ENCODE measurements at regions not wholly inside any gene's neighbourhood (a gene's known extent, or its start where the extent isn't known, plus 50 kb on each side); places are given as distances from the start of the nearest gene placed in this dataset.

DNA sequence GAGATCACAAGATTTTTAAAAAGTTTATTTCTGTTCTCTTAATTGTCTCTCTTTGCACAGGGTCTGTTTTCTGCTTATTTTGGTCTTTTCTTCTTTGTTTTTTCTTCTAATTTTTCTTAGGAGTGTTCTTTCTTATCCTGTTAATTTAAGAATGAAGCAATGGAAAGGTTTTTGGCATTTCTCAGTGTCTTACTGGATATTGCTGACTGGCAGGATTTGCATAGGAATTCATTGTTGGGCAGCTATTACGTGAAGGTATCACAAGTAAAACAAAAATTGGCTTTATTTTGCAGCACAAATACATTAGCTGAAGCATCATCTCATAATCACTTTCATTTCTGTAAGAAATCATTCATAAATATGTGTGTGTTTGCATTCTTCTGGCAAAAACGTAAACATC, 566.9 kb upstream of the CDH6 start:
- no peak for ATAC-seq
- no peak for TF ChIP-seq ZC3H10 (CRISPR knock-in tag; IDR thresholded peaks at IDR 0.05)
- no peak for TF ChIP-seq ZNF8 (CRISPR knock-in tag; IDR thresholded peaks at IDR 0.05)
- TF ChIP-seq ZFP30 (CRISPR knock-in tag; IDR thresholded peaks at IDR 0.05): no peak
- no peak for TF ChIP-seq RARB (CRISPR knock-in tag; IDR thresholded peaks at IDR 0.05)
- TF ChIP-seq, protein P1, sequence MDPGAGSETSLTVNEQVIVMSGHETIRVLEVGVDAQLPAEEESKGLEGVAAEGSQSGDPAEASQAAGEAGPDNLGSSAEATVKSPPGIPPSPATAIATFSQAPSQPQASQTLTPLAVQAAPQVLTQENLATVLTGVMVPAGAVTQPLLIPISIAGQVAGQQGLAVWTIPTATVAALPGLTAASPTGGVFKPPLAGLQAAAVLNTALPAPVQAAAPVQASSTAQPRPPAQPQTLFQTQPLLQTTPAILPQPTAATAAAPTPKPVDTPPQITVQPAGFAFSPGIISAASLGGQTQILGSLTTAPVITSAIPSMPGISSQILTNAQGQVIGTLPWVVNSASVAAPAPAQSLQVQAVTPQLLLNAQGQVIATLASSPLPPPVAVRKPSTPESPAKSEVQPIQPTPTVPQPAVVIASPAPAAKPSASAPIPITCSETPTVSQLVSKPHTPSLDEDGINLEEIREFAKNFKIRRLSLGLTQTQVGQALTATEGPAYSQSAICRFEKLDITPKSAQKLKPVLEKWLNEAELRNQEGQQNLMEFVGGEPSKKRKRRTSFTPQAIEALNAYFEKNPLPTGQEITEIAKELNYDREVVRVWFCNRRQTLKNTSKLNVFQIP (CRISPR knock-in tag; IDR thresholded peaks at IDR 0.05; ENCODE audit: borderline replicate concordance, low read depth): no peak
- no peak for TF ChIP-seq ESRRG (CRISPR knock-in tag; IDR thresholded peaks at IDR 0.05)
- TF ChIP-seq TOX (CRISPR knock-in tag; IDR thresholded peaks at IDR 0.05; ENCODE audit: borderline replicate concordance): no peak
- TF ChIP-seq OSR1 (CRISPR knock-in tag; IDR thresholded peaks at IDR 0.05): no peak
- no peak for TF ChIP-seq ISL1 (CRISPR knock-in tag; IDR thresholded peaks at IDR 0.05)
- TF ChIP-seq, protein P2, sequence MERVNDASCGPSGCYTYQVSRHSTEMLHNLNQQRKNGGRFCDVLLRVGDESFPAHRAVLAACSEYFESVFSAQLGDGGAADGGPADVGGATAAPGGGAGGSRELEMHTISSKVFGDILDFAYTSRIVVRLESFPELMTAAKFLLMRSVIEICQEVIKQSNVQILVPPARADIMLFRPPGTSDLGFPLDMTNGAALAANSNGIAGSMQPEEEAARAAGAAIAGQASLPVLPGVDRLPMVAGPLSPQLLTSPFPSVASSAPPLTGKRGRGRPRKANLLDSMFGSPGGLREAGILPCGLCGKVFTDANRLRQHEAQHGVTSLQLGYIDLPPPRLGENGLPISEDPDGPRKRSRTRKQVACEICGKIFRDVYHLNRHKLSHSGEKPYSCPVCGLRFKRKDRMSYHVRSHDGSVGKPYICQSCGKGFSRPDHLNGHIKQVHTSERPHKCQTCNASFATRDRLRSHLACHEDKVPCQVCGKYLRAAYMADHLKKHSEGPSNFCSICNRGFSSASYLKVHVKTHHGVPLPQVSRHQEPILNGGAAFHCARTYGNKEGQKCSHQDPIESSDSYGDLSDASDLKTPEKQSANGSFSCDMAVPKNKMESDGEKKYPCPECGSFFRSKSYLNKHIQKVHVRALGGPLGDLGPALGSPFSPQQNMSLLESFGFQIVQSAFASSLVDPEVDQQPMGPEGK (CRISPR knock-in tag; IDR thresholded peaks at IDR 0.05; ENCODE audit: borderline replicate concordance): no peak
- no peak for TF ChIP-seq SNAI2 (CRISPR knock-in tag; IDR thresholded peaks at IDR 0.05)
- no peak for TF ChIP-seq ZFP3 (CRISPR knock-in tag; IDR thresholded peaks at IDR 0.05)
- TF ChIP-seq ZNF565 (CRISPR knock-in tag; conservative IDR thresholded peaks at IDR 0.05; ENCODE audit: low read depth): no peak
- TF ChIP-seq, protein P3, sequence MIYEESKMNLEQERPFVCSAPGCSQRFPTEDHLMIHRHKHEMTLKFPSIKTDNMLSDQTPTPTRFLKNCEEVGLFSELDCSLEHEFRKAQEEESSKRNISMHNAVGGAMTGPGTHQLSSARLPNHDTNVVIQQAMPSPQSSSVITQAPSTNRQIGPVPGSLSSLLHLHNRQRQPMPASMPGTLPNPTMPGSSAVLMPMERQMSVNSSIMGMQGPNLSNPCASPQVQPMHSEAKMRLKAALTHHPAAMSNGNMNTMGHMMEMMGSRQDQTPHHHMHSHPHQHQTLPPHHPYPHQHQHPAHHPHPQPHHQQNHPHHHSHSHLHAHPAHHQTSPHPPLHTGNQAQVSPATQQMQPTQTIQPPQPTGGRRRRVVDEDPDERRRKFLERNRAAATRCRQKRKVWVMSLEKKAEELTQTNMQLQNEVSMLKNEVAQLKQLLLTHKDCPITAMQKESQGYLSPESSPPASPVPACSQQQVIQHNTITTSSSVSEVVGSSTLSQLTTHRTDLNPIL (CRISPR knock-in tag; IDR thresholded peaks at IDR 0.05; ENCODE audit: low read depth): no peak

DNA sequence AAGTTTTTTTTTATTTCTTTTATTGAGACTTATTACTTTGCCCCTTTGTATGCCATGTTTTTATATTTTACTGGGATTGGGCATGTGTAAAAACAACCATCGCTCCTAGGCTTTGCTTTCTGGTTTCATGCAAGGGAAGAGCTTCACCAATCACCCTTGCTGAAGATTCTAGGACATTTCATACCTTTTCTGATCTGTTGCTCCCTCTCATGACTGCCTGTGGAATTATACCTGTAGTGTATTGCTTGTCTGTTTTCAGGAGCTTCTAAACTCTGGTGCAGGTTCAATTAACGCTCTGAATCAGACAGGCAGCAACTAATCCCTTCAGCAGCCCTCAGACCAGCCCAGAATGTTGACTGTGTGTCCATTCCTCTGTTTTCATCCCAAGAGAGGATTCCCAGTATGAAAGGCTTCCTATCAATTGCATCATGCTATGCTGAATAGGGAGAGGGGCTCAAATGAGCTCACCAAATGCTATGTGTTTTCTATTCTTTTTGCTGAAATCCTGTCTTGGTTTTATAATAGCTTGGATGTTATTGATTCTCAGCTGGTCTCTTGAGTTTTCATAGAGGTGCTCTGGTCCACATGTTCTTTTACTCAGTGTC, 572.9 kb upstream of the CDH6 start:
- ATAC-seq: no peak
- TF ChIP-seq ARNTL (CRISPR knock-in tag; IDR thresholded peaks at IDR 0.05; ENCODE audit: borderline replicate concordance, low read depth): no peak
- no peak for TF ChIP-seq ZNF70 (CRISPR knock-in tag; IDR thresholded peaks at IDR 0.05)

DNA sequence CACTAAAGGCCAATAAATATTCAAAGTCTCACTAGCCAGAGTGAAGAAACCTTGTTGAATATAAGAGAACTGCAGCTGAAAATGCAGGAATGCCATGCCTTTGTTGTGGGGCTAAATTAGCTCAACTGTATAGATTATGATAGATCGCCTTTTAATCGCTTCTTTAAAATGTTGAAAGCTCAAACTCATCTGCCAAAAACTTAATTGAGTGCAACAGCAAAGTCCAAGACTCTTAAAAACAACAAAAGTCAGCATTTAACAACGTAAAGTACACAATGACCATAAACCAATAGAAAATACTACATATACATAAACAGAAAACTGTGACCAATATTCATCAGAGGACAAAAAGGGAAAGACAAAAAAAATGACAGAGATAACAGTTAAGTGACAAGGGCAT, 585.0 kb upstream of the CDH6 start:
- ATAC-seq: no peak
- TF ChIP-seq OSR1 (CRISPR knock-in tag; IDR thresholded peaks at IDR 0.05) (no peak), GLIS3 (CRISPR knock-in tag; IDR thresholded peaks at IDR 0.05) (no peak), RARB (CRISPR knock-in tag; IDR thresholded peaks at IDR 0.05) (no peak), ZNF8 (CRISPR knock-in tag; IDR thresholded peaks at IDR 0.05) (no peak), ZNF565 (CRISPR knock-in tag; conservative IDR thresholded peaks at IDR 0.05; ENCODE audit: low read depth) (no peak), BACH2 (CRISPR knock-in tag; IDR thresholded peaks at IDR 0.05; ENCODE audit: borderline replicate concordance) (no peak), ZFP30 (CRISPR knock-in tag; IDR thresholded peaks at IDR 0.05) (no peak), ZNF70 (CRISPR knock-in tag; IDR thresholded peaks at IDR 0.05) (no peak), ZC3H10 (CRISPR knock-in tag; IDR thresholded peaks at IDR 0.05) (no peak)
- TF ChIP-seq, protein P1 (CRISPR knock-in tag; IDR thresholded peaks at IDR 0.05; ENCODE audit: borderline replicate concordance, low read depth): no peak
- TF ChIP-seq, protein P3 (CRISPR knock-in tag; IDR thresholded peaks at IDR 0.05; ENCODE audit: low read depth): no peak
- TF ChIP-seq, protein P4, sequence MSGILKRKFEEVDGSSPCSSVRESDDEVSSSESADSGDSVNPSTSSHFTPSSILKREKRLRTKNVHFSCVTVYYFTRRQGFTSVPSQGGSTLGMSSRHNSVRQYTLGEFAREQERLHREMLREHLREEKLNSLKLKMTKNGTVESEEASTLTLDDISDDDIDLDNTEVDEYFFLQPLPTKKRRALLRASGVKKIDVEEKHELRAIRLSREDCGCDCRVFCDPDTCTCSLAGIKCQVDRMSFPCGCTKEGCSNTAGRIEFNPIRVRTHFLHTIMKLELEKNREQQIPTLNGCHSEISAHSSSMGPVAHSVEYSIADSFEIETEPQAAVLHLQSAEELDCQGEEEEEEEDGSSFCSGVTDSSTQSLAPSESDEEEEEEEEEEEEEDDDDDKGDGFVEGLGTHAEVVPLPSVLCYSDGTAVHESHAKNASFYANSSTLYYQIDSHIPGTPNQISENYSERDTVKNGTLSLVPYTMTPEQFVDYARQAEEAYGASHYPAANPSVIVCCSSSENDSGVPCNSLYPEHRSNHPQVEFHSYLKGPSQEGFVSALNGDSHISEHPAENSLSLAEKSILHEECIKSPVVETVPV (CRISPR knock-in tag; IDR thresholded peaks at IDR 0.05): no peak

Data from SK-N-SH treated with all-trans-retinoic acid at 6 μM for 48 hours (cell line).